ENCODE measurements at regions not wholly inside any gene's neighbourhood (a gene's known extent, or its start where the extent isn't known, plus 50 kb on each side); places are given as distances from the start of the nearest gene placed in this dataset.

DNA sequence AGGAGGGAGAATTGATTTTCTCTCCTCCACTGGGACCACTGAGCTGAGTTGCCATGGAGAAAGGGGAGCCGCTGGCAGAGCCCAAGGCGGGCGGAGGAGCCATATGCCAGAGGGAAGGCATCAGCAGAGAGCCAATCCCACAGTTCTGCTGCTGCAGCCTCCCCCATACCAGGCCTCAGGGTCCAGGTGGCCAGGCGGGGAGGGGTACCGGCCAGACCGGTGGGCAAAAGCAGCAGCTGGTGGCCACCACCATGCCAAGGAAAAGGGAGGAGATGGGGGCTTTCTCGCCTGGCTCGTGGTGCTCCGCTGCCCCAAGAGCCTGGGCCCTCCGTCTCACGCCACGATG is 72.8 kb downstream of the PITPNM2 start:
- TF ChIP-seq, protein P1, sequence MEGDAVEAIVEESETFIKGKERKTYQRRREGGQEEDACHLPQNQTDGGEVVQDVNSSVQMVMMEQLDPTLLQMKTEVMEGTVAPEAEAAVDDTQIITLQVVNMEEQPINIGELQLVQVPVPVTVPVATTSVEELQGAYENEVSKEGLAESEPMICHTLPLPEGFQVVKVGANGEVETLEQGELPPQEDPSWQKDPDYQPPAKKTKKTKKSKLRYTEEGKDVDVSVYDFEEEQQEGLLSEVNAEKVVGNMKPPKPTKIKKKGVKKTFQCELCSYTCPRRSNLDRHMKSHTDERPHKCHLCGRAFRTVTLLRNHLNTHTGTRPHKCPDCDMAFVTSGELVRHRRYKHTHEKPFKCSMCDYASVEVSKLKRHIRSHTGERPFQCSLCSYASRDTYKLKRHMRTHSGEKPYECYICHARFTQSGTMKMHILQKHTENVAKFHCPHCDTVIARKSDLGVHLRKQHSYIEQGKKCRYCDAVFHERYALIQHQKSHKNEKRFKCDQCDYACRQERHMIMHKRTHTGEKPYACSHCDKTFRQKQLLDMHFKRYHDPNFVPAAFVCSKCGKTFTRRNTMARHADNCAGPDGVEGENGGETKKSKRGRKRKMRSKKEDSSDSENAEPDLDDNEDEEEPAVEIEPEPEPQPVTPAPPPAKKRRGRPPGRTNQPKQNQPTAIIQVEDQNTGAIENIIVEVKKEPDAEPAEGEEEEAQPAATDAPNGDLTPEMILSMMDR (conservative IDR thresholded peaks at IDR 0.05; ENCODE audit: low read depth, low read length) = no peak
- TF ChIP-seq EZH2 (IDR thresholded peaks at IDR 0.05; ENCODE audit: borderline replicate concordance, low read depth, low read length, poor library complexity, severe bottlenecking) = no peak
